SK-N-MC (cell line): ENCODE measurements at regions not wholly inside any gene's neighbourhood (a gene's known extent, or its start where the extent isn't known, plus 50 kb on each side); places are given as distances from the start of the nearest gene placed in this dataset.

ENCODE experiments used
- EZH2 ChIP-seq: fragments of 200-600 bp; sonication (generic); IDR thresholded peaks from one replicate; pipeline ENCODE4 v1.6.1; 2017; ENCODE audit warnings: antibody characterized with exemption
- POLR2AphosphoS5 ChIP-seq: IDR thresholded peaks from 2 replicates; pipeline ENCODE4 v1.6.1; 2012; ENCODE audit warnings: mild to moderate bottlenecking, low read depth, low read length, borderline replicate concordance

- no peak for TF ChIP-seq EZH2
- no peak for TF ChIP-seq POLR2AphosphoS5
Observed at GRCh38 chr1:59100708-59101374, 196.1 kb upstream of the FGGY start.
